Fibroblast of pulmonary artery (primary cell): ENCODE measurements at regions not wholly inside any gene's neighbourhood (a gene's known extent, or its start where the extent isn't known, plus 50 kb on each side); places are given as distances from the start of the nearest gene placed in this dataset.

ENCODE experiments used
- DNase-seq: peaks from one replicate; pipeline ENCODE4 v3.0.0-alpha.2; 2010; ENCODE audit warnings: low read depth
- H3K4me3 ChIP-seq: replicated peaks from 2 replicates; pipeline ENCODE4 v1.5.1; 2011; ENCODE audit warnings: low read depth, mild to moderate bottlenecking, control low read depth, low read length, moderate library complexity
- CTCF ChIP-seq: IDR thresholded peaks from 2 replicates; pipeline ENCODE4 v1.5.1; 2011; ENCODE audit warnings: mild to moderate bottlenecking, control low read depth, low read length, inconsistent platforms; ENCODE audit errors: missing control alignments

- no peak for DNase-seq
- H3K4me3 ChIP-seq, result no peak overlapping the region
- no peak for TF ChIP-seq CTCF
Measured at GRCh38 chr10:130573446-130573845, 437.3 kb downstream of the GLRX3 start.

- no peak for TF ChIP-seq CTCF
- no peak overlapping the region for H3K4me3 ChIP-seq
- no peak for DNase-seq
Measured at GRCh38 chr10:130575756-130576285, 439.6 kb downstream of the GLRX3 start.

GRCh38 chr10:130576427-130576826, 440.2 kb downstream of the GLRX3 start:
- DNase-seq, result no peak
- TF ChIP-seq CTCF, result no peak
- no peak overlapping the region for H3K4me3 ChIP-seq

GRCh38 chr10:130577039-130577438, 440.8 kb downstream of the GLRX3 start:
- no peak for TF ChIP-seq CTCF
- DNase-seq, result no peak
- no peak overlapping the region for H3K4me3 ChIP-seq

- no peak overlapping the region for H3K4me3 ChIP-seq
- DNase-seq, result no peak
- no peak for TF ChIP-seq CTCF
Measured at GRCh38 chr10:130578532-130579289, 442.5 kb downstream of the GLRX3 start.

- H3K4me3 ChIP-seq, result no peak overlapping the region
- DNase-seq, result no peak
- no peak for TF ChIP-seq CTCF
Measured at GRCh38 chr10:130579913-130580312, 443.7 kb downstream of the GLRX3 start.

- DNase-seq, result no peak
- no peak for TF ChIP-seq CTCF
- no peak overlapping the region for H3K4me3 ChIP-seq
Measured at GRCh38 chr10:130580975-130581374, 444.8 kb downstream of the GLRX3 start.
